Nephron progenitor cell (in vitro differentiated cells): ENCODE measurements at regions not wholly inside any gene's neighbourhood (a gene's known extent, or its start where the extent isn't known, plus 50 kb on each side); places are given as distances from the start of the nearest gene placed in this dataset.

Source experiments
- DNase-seq: peaks from one replicate; pipeline ENCODE4 v3.0.0; 2021
- H3K27ac Mint-ChIP-seq: 2 replicates; pipeline ENCODE4 v1.8.0; 2021; ENCODE audit warnings: mild to moderate bottlenecking, moderate library complexity, mixed read lengths
- H3K27me3 Mint-ChIP-seq: 2 replicates; pipeline ENCODE4 v1.8.0; 2021; ENCODE audit warnings: mild to moderate bottlenecking, low read depth, mixed read lengths; ENCODE audit not compliant: poor library complexity
- H3K36me3 Mint-ChIP-seq: 2 replicates; pipeline ENCODE4 v1.8.0; 2021; ENCODE audit warnings: low read depth, mixed read lengths
- H3K4me1 Mint-ChIP-seq: 2 replicates; pipeline ENCODE4 v1.8.0; 2021; ENCODE audit warnings: mixed read lengths
- H3K4me3 Mint-ChIP-seq: 2 replicates; pipeline ENCODE4 v1.8.0; 2021; ENCODE audit warnings: mild to moderate bottlenecking, moderate library complexity, mixed read lengths
- H3K9me3 Mint-ChIP-seq: 2 replicates; pipeline ENCODE4 v1.8.0; 2021; ENCODE audit warnings: mild to moderate bottlenecking, moderate library complexity, mixed read lengths
- CTCF ChIP-seq: fragments of 200-600 bp; sonication (generic); IDR thresholded peaks from 2 replicates; pipeline ENCODE4 v1.5.0; 2021; ENCODE audit warnings: antibody characterized with exemption

DNA sequence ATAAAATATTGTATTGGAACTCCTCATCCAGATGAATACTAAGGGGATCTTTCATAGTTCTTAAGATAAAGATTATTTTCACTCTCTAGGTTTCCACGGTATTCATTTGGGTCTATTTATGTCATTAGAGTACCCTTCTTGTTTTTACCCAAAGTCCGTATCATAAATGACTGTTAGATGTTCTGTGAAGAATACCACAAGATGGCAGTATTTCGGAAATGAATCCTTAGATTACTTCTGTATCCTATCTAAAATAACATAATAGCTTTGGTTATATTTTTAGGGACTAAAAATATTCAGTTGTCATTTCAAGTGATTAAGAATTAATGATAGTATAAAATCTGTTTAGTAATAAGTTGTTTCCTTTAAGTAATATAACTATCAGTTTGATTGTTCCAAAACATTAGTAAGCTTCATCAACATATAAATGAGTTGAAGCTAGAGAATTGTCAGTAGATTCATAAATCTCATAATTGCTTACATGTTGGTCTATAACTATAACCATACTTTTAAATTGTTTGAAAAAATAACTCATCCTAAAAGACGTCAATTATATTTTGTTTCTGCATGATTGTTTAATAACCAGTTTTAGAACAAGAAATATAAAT, 337.5 kb upstream of the KCND2 start:
- H3K36me3 Mint-ChIP-seq = no peaks in the 10 kb centered on the region
- DNase-seq = no peak
- H3K27ac Mint-ChIP-seq = no peak overlapping the region
- no peaks in the 10 kb centered on the region for H3K27me3 Mint-ChIP-seq
- H3K9me3 Mint-ChIP-seq = no peaks in the 10 kb centered on the region
- TF ChIP-seq CTCF = peak; percentile 62
- no peak overlapping the region for H3K4me3 Mint-ChIP-seq
- H3K4me1 Mint-ChIP-seq = no peaks in the 10 kb centered on the region

DNA sequence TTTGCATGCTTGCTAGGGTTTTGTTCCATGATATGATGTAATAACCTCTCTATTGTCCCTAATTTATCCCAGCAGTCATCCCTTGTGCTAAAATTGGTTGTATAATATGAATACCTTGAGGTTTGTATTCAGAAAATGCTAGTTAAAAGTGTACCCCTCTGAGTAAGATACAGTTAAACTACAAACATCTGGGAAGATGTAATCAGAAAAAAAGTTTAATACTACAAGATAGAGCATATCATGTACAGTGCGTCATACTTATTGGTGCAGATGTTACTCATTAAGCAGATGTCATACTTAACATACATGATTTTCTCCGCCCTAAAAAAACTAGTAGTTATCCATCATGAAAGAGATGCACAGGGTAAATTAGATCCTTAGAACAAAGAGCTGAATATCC, 336.1 kb upstream of the KCND2 start:
- no peaks in the 10 kb centered on the region for H3K27me3 Mint-ChIP-seq

GRCh38 chr7:119937745-119938144, 335.2 kb upstream of the KCND2 start:
- no peak for DNase-seq
- no peaks in the 10 kb centered on the region for H3K4me1 Mint-ChIP-seq
- H3K27me3 Mint-ChIP-seq = no peaks in the 10 kb centered on the region
- no peaks in the 10 kb centered on the region for H3K9me3 Mint-ChIP-seq
- no peak overlapping the region for H3K4me3 Mint-ChIP-seq
- no peak for TF ChIP-seq CTCF
- H3K36me3 Mint-ChIP-seq = no peaks in the 10 kb centered on the region
- H3K27ac Mint-ChIP-seq = no peak overlapping the region

More for the DNA sequence above, 336.1 kb upstream of the KCND2 start:
- Mint-ChIP-seq H3K4me1 (no peaks in the 10 kb centered on the region), H3K36me3 (no peaks in the 10 kb centered on the region), H3K9me3 (no peaks in the 10 kb centered on the region), H3K4me3 (no peak overlapping the region), H3K27ac (no peak overlapping the region)
- DNase-seq = no peak
- no peak for TF ChIP-seq CTCF

DNA sequence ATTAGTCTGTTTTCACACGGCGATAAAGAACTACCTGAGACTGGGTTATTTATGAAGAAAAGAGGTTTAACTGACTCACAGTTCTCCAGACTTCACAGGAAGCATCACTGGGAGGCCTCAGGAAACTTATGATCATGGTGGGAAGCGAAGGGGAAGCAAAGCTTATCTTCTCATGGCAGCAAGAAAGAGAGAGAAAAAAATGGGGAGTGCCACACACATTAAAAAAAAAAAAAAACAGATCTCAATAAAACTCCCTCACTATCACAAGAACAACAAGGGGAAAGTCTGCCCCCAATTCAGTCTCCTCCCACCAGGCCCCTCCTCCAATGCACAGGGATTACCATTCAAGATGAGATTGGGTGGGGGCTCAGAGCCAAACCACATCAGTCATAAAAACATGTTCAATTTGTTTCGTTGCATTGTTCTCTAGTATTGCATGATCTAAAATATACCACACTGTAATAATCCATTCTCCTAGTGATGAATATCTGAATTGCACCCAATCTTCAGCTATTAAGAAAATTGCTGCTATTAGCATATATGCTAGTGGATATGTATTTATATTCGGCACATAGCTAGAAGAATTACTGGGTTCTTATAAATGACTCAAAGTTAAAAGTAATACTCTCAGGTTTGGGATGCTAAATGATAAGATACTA, 328.9 kb upstream of the KCND2 start:
- H3K4me3 Mint-ChIP-seq = no peak overlapping the region
- no peaks in the 10 kb centered on the region for H3K4me1 Mint-ChIP-seq
- H3K27ac Mint-ChIP-seq = no peak overlapping the region
- no peaks in the 10 kb centered on the region for H3K27me3 Mint-ChIP-seq
- no peaks in the 10 kb centered on the region for H3K36me3 Mint-ChIP-seq
- TF ChIP-seq CTCF = no peak
- DNase-seq = no peak
- no peaks in the 10 kb centered on the region for H3K9me3 Mint-ChIP-seq

DNA sequence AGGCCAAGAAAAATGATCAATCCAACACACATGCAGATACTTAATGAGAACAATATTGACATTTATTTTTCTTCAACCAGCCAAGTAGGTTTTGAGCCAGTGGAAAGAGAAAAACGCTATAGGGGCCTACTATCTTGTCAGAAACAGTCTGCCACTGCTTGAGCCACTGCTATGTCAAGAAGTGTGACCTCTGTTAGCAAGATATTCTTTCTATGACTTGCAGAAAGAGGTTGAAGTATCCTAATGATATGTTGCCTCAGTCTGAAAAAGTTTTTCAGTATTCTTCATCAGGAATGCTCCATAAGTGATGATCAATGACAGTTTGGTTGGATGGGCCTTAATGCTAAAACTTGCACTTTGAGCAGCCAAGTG, 328.4 kb upstream of the KCND2 start:
- no peak for DNase-seq
- Mint-ChIP-seq H3K27ac (no peak overlapping the region), H3K4me3 (no peak overlapping the region), H3K9me3 (no peaks in the 10 kb centered on the region), H3K27me3 (no peaks in the 10 kb centered on the region), H3K4me1 (no peaks in the 10 kb centered on the region), H3K36me3 (no peaks in the 10 kb centered on the region)
- no peak for TF ChIP-seq CTCF

DNA sequence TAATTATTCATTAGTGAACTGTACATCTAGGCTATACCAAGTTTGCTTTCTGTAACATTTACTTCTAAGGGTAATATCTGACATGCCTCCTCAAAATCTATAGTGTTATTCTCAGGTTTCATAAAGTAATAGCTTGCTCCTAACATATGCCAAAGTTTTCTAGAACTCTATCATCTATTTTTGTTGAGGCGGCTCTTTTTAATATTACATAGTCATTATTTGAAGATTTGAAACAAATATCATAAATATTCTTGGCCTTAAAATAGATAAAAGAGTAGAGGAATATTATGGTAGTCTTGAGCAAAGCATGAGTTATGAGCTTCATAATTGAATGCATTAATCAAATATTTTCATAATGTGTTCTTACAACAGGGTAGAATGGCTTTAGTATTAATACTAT, 327.2 kb upstream of the KCND2 start:
- Mint-ChIP-seq H3K27ac (no peak overlapping the region), H3K27me3 (no peaks in the 10 kb centered on the region), H3K36me3 (no peaks in the 10 kb centered on the region), H3K4me1 (no peaks in the 10 kb centered on the region), H3K9me3 (peaks cover 7% of the 10 kb centered on the region), H3K4me3 (no peak overlapping the region)
- no peak for TF ChIP-seq CTCF
- no peak for DNase-seq
